Upper lobe of left lung (tissue), 6 donors: ENCODE measurements at regions not wholly inside any gene's neighbourhood (a gene's known extent, or its start where the extent isn't known, plus 50 kb on each side); places are given as distances from the start of the nearest gene placed in this dataset.
A peak's percentile ranks its signal among the peaks of the same experiment; 100 is the strongest.

Source experiments
- ATAC-seq, 2 donors: fragments of 200-7000 bp; cut with Tn5 transposase; one replicate each; pipeline ENCODE4 v1.9.1; 2022; ENCODE audit warnings: mild to moderate bottlenecking in 2 of 2, moderate library complexity in 2 of 2; ENCODE audit not compliant: low FRiP score in 2 of 2
- DNase-seq, 2 donors: peaks; one replicate each; pipeline ENCODE4 v3.0.0-alpha.2; 2019 to 2020
- H3K27ac ChIP-seq, 4 donors: fragments of 200-600 bp; sonication (generic); one replicate each; pipeline ENCODE4 v1.5.1; 2016 to 2019
- H3K27me3 ChIP-seq, 4 donors: fragments of 200-600 bp; sonication (generic); one replicate each; pipeline ENCODE4 v1.5.1; 2017 to 2019
- H3K36me3 ChIP-seq, 4 donors: fragments of 200-600 bp; sonication (generic); one replicate each; pipeline ENCODE4 v1.5.1; 2016 to 2019
- H3K4me1 ChIP-seq, 4 donors: fragments of 200-600 bp; sonication (generic); one replicate each; pipeline ENCODE4 v1.5.1; 2018 to 2019
- H3K4me3 ChIP-seq, 4 donors: fragments of 200-600 bp; sonication (generic); one replicate each; pipeline ENCODE4 v1.5.1; 2017 to 2019; ENCODE audit warnings: mild to moderate bottlenecking in 2 of 4, moderate library complexity in 1 of 4
- H3K9me3 ChIP-seq, 4 donors: fragments of 200-600 bp; sonication (generic); one replicate each; pipeline ENCODE4 v1.5.1; 2018 to 2019
- EP300 ChIP-seq, 4 donors: sonication (generic); formaldehyde crosslinking; IDR thresholded peaks; one replicate each; pipeline ENCODE4 v1.5.1; 2017; ENCODE audit warnings: antibody characterized with exemption in 4 of 4, control low read depth in 2 of 4
- POLR2A ChIP-seq, 4 donors: fragments of 450-650 bp; IDR thresholded peaks; one replicate each; pipeline ENCODE4 v1.5.1; 2016 to 2017; ENCODE audit warnings: antibody characterized with exemption in 4 of 4, mild to moderate bottlenecking in 2 of 4
- POLR2AphosphoS5 ChIP-seq, 2 donors: sonication (generic); formaldehyde crosslinking; IDR thresholded peaks; one replicate each; pipeline ENCODE4 v1.5.1; 2017; ENCODE audit warnings: antibody characterized with exemption in 2 of 2
- WGBS, 2 donors: methylation state at CpG; one replicate each; pipeline ENCODE4 v1.1.5; 2017 to 2018; 5-methylcytosine and 5-hydroxymethylcytosine counted together
- TF ChIP-seq, protein P1 (sequence below), 6 experiments: fragments of 450-650 bp in 4 of 6; fragments of 200-600 bp in 2 of 6; sonication (generic) in 2 of 6; IDR thresholded peaks; one replicate each; pipeline ENCODE4 v1.5.1; 2016 to 2019; ENCODE audit warnings: antibody characterized with exemption in 6 of 6
- donor health status: DM: no; HTN: no; CAD: no; lungs with moderate emphysema.
- donor health status: DM: no; HTN: yes; CAD: no; lungs with severe emphysema.

DNA sequence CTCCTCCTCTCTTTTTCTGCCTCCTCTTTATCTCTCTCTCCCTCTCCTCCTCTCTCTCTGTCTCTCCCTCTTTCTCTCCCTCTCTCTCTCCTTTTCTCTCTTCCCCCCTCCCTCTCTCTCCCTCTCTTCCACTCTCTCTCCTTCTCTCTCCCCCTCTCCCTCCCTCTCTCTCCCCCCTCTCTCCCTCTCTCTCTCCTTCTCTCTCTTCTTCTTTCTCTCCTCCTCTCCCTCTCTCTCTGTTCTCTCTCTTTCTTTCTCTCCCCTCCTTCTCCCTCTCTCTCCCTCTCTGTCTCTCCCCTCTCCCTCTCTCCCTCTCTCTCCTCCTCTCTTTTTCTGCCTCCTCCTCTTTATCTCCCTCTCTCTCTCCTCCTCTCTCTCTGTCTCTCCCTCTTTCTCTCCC lies 197.4 kb downstream of the UQCRFS1 start:
- H3K9me3 ChIP-seq = no peaks in the 10 kb centered on the region
- no peak for ATAC-seq
- H3K27me3 ChIP-seq = no peaks in the 10 kb centered on the region
- H3K4me1 ChIP-seq = no peaks in the 10 kb centered on the region
- no peaks in the 10 kb centered on the region for H3K36me3 ChIP-seq
- no peak overlapping the region for H3K4me3 ChIP-seq
- no peak overlapping the region for H3K27ac ChIP-seq
- DNase-seq = no peak
- TF ChIP-seq EP300 (IDR thresholded peaks at IDR 0.05) (no peak), POLR2AphosphoS5 (IDR thresholded peaks at IDR 0.05) (no peak), POLR2A (IDR thresholded peaks at IDR 0.05) (no peak)
- TF ChIP-seq, protein P1, sequence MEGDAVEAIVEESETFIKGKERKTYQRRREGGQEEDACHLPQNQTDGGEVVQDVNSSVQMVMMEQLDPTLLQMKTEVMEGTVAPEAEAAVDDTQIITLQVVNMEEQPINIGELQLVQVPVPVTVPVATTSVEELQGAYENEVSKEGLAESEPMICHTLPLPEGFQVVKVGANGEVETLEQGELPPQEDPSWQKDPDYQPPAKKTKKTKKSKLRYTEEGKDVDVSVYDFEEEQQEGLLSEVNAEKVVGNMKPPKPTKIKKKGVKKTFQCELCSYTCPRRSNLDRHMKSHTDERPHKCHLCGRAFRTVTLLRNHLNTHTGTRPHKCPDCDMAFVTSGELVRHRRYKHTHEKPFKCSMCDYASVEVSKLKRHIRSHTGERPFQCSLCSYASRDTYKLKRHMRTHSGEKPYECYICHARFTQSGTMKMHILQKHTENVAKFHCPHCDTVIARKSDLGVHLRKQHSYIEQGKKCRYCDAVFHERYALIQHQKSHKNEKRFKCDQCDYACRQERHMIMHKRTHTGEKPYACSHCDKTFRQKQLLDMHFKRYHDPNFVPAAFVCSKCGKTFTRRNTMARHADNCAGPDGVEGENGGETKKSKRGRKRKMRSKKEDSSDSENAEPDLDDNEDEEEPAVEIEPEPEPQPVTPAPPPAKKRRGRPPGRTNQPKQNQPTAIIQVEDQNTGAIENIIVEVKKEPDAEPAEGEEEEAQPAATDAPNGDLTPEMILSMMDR (IDR thresholded peaks at IDR 0.05) = no peak

DNA sequence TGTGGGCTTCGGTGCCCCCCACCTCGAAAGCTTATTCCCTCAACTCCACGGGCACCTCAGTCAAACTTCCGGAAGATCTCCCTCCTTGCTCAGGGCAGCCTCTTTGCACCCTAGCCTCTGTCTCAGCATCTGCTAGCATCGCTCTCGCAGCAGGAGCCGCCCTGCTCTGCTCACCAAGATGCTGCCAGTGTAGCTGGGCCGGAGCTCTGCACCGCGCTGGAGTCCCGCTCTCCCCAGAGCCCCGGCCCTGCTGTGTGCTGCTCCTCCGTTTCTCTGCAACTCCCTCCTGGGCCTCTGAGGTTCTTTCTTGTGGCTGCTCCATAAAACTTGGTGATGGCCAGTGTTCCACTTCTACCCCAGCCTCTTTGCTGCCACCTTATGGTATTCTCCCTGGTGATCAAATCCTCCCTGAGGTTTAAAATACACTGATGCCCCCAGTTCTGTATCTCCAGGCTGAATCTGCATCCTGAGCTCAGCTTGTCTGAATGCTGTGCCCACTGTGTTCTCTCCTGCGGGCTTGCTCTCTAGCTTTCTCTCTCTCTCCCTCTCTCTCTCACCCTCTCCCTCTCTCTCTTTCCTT lies 198.0 kb downstream of the UQCRFS1 start:
- Histone ChIP-seq H3K27me3 (no peaks in the 10 kb centered on the region), H3K4me1 (no peaks in the 10 kb centered on the region), H3K36me3 (no peaks in the 10 kb centered on the region), H3K9me3 (no peaks in the 10 kb centered on the region), H3K4me3 (no peak overlapping the region), H3K27ac (no peak overlapping the region)
- 84 to 85% methylated on average over 14 of the region's 14 CpGs for WGBS, 2 donors
- no peak for TF ChIP-seq EP300 (IDR thresholded peaks at IDR 0.05)
- TF ChIP-seq POLR2A (IDR thresholded peaks at IDR 0.05) = no peak
- TF ChIP-seq POLR2AphosphoS5 (IDR thresholded peaks at IDR 0.05) = no peak
- TF ChIP-seq, protein P1 (IDR thresholded peaks at IDR 0.05) = no peak
- no peak for ATAC-seq
- DNase-seq = peak in 1 of 2 donors; percentile 47

DNA sequence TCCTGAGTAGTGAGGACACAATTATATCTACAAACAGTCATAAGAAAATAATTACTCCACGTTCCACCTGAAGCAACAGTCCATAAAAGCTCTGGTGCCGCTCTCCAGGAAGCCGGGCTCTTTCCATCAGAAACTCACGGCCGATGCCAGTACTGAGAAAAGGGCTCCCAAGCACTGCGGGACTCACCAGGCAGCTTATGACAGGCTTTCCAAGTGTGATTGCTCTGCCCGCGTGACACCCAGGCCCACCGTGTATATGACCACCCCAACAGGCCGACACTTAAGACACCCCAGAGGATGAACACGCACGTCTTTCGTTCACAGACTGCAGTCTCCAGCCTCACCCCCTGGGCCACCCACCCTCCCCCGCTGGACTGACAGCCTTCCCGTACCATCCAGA lies 199.0 kb downstream of the UQCRFS1 start:
- H3K4me3 ChIP-seq = no peak overlapping the region
- no peaks in the 10 kb centered on the region for H3K27me3 ChIP-seq
- ATAC-seq (peak in 1 of 2 donors; percentile 16), DNase-seq (no peak)
- no peaks in the 10 kb centered on the region for H3K9me3 ChIP-seq
- TF ChIP-seq POLR2A (IDR thresholded peaks at IDR 0.05) = no peak
- TF ChIP-seq EP300 (IDR thresholded peaks at IDR 0.05) = no peak
- no peak for TF ChIP-seq POLR2AphosphoS5 (IDR thresholded peaks at IDR 0.05)
- TF ChIP-seq, protein P1 (IDR thresholded peaks at IDR 0.05) = no peak
- WGBS, 2 donors = 79 to 82% methylated on average over 15 of the region's 15 CpGs
- H3K36me3 ChIP-seq = no peaks in the 10 kb centered on the region
- H3K4me1 ChIP-seq = no peaks in the 10 kb centered on the region
- H3K27ac ChIP-seq = no peak overlapping the region

GRCh38 chr19:29013325-29013724 lies 199.6 kb downstream of the UQCRFS1 start:
- TF ChIP-seq, protein P1 (IDR thresholded peaks at IDR 0.05) = no peak
- TF ChIP-seq POLR2A (IDR thresholded peaks at IDR 0.05) (no peak), EP300 (IDR thresholded peaks at IDR 0.05) (no peak), POLR2AphosphoS5 (IDR thresholded peaks at IDR 0.05) (no peak)
- no peaks in the 10 kb centered on the region for H3K36me3 ChIP-seq
- H3K4me3 ChIP-seq = no peak overlapping the region
- no peaks in the 10 kb centered on the region for H3K27me3 ChIP-seq
- no peak overlapping the region for H3K27ac ChIP-seq
- ATAC-seq (no peak), DNase-seq (no peak)
- 66 to 70% methylated on average over 10 of the region's 10 CpGs for WGBS, 2 donors
- no peaks in the 10 kb centered on the region for H3K9me3 ChIP-seq
- H3K4me1 ChIP-seq = no peaks in the 10 kb centered on the region

DNA sequence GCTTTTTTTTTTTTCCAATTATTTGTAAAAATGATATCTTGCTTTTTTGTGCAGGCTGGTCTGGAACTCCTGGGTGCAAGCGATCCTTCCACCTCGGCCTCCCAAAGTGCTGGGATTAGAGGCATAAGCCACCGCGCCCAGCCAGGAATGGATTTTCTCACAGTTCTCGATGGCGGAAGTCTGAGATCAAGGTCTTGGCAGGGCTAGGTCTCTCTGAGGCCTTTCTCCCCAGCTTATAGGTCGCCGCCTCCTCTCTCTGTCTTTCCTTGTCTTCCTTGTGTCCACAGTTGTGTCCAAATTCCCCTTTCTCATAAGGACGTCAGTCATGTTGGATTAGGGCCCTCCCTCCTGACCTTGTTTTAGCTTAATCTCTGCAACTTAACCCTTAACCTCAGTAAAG lies 200.5 kb downstream of the UQCRFS1 start:
- ATAC-seq (no peak), DNase-seq (no peak)
- Histone ChIP-seq H3K27ac (no peak overlapping the region), H3K27me3 (no peaks in the 10 kb centered on the region), H3K4me3 (no peak overlapping the region), H3K9me3 (no peaks in the 10 kb centered on the region), H3K4me1 (no peaks in the 10 kb centered on the region), H3K36me3 (no peaks in the 10 kb centered on the region)
- TF ChIP-seq POLR2AphosphoS5 (IDR thresholded peaks at IDR 0.05) (no peak), EP300 (IDR thresholded peaks at IDR 0.05) (no peak), POLR2A (IDR thresholded peaks at IDR 0.05) (no peak)
- TF ChIP-seq, protein P1 (IDR thresholded peaks at IDR 0.05) = no peak
- 70 to 81% methylated on average over 9 of the region's 9 CpGs for WGBS, 2 donors
